ENCODE measurements at regions not wholly inside any gene's neighbourhood (a gene's known extent, or its start where the extent isn't known, plus 50 kb on each side); places are given as distances from the start of the nearest gene placed in this dataset.

- DNase-seq (ENCODE audit: low spot score) = no peak
- in situ Hi-C loops (cut with MboI; ENCODE audit: low pct_unique_long_range_greater_than_20kb, low sequenced_read_pairs, unreplicated experiment) = no loop called here
- TF ChIP-seq, protein P1, sequence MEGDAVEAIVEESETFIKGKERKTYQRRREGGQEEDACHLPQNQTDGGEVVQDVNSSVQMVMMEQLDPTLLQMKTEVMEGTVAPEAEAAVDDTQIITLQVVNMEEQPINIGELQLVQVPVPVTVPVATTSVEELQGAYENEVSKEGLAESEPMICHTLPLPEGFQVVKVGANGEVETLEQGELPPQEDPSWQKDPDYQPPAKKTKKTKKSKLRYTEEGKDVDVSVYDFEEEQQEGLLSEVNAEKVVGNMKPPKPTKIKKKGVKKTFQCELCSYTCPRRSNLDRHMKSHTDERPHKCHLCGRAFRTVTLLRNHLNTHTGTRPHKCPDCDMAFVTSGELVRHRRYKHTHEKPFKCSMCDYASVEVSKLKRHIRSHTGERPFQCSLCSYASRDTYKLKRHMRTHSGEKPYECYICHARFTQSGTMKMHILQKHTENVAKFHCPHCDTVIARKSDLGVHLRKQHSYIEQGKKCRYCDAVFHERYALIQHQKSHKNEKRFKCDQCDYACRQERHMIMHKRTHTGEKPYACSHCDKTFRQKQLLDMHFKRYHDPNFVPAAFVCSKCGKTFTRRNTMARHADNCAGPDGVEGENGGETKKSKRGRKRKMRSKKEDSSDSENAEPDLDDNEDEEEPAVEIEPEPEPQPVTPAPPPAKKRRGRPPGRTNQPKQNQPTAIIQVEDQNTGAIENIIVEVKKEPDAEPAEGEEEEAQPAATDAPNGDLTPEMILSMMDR (IDR thresholded peaks at IDR 0.05; ENCODE audit: extremely low read depth, insufficient read depth, missing control alignments) = no peak
Measured at GRCh38 chr18:37705016-37705415, 139.4 kb upstream of the CELF4 start.

GRCh38 chr18:37702841-37703240 is 137.2 kb upstream of the CELF4 start:
- TF ChIP-seq, protein P1 (IDR thresholded peaks at IDR 0.05; ENCODE audit: extremely low read depth, insufficient read depth, missing control alignments) = no peak
- in situ Hi-C loops (cut with MboI; ENCODE audit: low pct_unique_long_range_greater_than_20kb, low sequenced_read_pairs, unreplicated experiment) = no loop called here
- DNase-seq (ENCODE audit: low spot score) = no peak

DNA sequence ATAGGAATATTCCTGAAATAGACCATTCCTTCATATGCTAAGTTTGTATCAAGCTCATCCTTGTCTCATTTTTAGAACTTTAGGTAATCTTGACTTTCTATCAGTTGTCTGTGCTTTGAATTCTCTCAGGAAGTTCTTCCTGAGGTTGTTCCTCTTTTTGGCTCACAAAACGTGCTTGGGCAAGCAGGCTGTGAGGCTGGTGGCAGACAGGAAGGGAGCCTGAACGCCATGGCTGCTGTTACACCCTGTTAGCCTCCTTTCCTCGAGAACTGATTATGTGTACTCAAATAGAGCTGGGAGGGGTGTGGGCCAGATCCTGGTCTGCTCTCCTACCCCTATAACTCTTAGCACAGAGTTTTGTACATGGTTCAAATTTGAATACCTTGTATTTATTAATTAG is 136.4 kb upstream of the CELF4 start:
- in situ Hi-C loops (cut with MboI; ENCODE audit: low pct_unique_long_range_greater_than_20kb, low sequenced_read_pairs, unreplicated experiment) = no loop called here

DNA sequence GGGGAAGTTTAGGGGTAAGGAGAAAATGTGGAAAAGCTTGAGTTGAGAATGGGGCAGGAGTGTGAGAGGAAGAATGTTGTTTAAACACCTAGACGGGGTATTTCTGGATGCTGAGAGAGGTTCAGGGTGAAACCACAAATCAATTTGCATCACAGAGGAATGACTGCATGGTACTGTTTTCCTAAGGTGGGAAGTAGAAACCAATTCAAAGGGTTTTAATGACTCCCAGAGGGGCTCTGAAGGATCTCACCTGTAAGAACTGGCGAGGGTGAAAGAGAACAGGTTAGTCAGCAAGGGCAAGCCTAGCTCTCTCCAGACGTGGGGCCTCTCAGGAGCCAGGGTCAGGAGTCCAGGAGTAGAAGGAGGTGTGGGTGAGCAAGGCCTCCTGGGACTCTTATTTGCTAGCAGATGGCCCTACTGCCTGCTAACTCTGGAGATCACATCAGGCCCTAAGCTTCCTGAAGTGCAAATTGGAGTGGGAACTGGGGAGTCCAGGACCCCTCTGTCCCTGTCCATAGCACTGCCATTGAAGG is 133.0 kb upstream of the CELF4 start:
- no peak for DNase-seq (ENCODE audit: low spot score)
- TF ChIP-seq, protein P1 (IDR thresholded peaks at IDR 0.05; ENCODE audit: extremely low read depth, insufficient read depth, missing control alignments) = no peak
- in situ Hi-C loops (cut with MboI; ENCODE audit: low pct_unique_long_range_greater_than_20kb, low sequenced_read_pairs, unreplicated experiment) = no loop called here

More for the DNA sequence above, 136.4 kb upstream of the CELF4 start:
- no peak for DNase-seq (ENCODE audit: low spot score)
- TF ChIP-seq, protein P1 (IDR thresholded peaks at IDR 0.05; ENCODE audit: extremely low read depth, insufficient read depth, missing control alignments) = no peak

DNA sequence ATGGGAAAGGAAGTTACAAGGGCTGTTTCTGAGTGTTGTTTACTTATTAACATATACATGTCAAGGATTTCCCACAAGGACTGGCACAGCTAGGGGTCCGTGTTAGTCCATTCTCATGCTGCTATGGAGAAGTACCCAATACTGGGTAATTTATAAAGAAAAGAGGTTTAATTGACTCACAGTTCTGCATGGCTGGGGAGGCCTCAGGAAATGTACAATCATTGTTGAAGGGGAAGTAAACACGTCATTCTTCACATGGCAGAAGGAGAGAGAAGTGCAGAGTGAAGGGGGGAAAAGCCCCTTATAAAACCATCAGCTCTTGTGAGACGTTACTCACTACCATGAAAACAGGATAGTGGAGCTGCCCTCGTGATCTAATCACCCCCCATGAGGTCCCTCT is 128.9 kb upstream of the CELF4 start:
- DNase-seq (ENCODE audit: low spot score) = no peak
- TF ChIP-seq, protein P1 (IDR thresholded peaks at IDR 0.05; ENCODE audit: extremely low read depth, insufficient read depth, missing control alignments) = no peak
- in situ Hi-C loops (cut with MboI; ENCODE audit: low pct_unique_long_range_greater_than_20kb, low sequenced_read_pairs, unreplicated experiment) = no loop called here

DNA sequence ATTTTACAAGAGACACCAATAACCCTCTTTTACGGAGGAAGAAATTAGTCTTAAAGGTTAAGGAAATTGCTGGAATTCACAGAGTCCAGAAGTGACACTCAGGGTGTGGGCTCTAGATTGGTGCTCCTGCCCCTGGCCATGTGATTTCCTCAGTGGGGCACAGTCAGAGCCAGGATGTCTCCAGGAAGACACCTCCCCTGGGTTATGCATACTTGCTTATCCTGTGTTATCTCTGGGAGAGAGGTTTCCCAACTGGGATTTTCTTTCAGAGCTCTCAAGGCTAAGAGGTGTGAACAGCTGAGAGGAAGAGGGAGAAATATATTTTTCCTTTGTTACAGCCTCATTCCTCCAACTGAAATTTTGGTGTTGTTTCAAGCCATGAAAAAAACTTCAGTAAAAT is 125.6 kb upstream of the CELF4 start:
- TF ChIP-seq, protein P1 (IDR thresholded peaks at IDR 0.05; ENCODE audit: extremely low read depth, insufficient read depth, missing control alignments) = no peak
- in situ Hi-C loops (cut with MboI; ENCODE audit: low pct_unique_long_range_greater_than_20kb, low sequenced_read_pairs, unreplicated experiment) = no loop called here
- DNase-seq (ENCODE audit: low spot score) = no peak

- in situ Hi-C loops (cut with MboI; ENCODE audit: low pct_unique_long_range_greater_than_20kb, low sequenced_read_pairs, unreplicated experiment) = no loop called here
- no peak for DNase-seq (ENCODE audit: low spot score)
- TF ChIP-seq, protein P1 (IDR thresholded peaks at IDR 0.05; ENCODE audit: extremely low read depth, insufficient read depth, missing control alignments) = no peak
Measured at GRCh38 chr18:37689841-37690240, 124.2 kb upstream of the CELF4 start.
